NCI-H128 (cell line): ENCODE measurements at regions not wholly inside any gene's neighbourhood (a gene's known extent, or its start where the extent isn't known, plus 50 kb on each side); places are given as distances from the start of the nearest gene placed in this dataset.
"Not testable (repeated sequence)": the region's sequence is repeated elsewhere in the genome, so short reads cannot be mapped to it uniquely, and the experiment has no call there.

Experiments
- DNase-seq: peaks from one replicate; lab custom pipeline; 2025; ENCODE audit not compliant: unreplicated experiment; lab: John Stamatoyannopoulos, UW

DNA sequence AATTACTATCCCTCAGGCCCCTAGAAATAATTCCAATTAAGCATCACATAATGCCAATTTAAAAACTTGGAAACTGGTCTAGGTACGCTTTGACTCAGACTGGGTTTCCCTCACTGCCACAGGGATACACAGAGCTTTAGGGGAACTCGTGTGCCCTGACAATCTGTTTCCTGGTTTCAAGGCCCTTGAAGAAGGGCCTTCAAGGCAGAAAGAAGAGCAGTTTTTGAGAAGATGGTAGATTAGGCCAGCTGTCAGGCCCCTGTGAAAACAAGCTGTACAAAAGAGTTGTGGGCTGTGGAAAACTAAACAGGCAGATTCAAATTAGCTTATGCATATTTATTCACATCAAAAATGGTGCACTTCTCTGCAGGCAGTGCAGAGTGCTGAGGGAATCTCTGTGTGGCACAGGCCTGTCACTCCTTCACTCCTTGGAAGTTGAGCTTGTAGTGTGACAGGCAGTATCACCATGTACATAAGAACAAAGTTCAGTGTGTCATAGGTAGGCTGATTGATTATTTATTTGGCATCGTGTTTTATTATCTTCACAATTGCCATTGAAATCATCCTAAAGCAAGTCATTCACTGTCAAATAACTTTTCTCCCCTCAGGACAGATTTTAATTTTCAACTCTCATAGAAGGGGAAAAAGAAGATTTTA is 614.4 kb upstream of the GYPC start:
- no peak for DNase-seq

DNA sequence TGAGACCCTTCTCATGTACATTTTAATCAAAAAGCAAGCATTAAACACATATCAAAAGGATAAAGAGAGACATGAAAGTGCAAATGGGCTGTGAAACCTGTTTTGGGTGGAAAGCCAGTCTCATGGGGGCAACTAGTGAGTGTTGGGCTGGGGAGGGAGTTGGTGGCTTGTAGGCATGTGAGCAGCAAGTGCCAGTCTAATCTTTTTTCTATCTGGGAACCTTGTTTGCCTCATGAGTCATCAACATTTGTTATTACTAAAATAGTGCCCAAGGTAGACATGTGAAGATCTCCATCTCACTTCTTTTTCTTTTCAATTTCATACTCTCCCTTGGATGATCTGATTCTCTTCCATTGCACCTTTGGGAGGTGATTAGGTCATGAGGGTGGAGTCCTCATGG is 613.9 kb upstream of the GYPC start:
- DNase-seq, result no peak

DNA sequence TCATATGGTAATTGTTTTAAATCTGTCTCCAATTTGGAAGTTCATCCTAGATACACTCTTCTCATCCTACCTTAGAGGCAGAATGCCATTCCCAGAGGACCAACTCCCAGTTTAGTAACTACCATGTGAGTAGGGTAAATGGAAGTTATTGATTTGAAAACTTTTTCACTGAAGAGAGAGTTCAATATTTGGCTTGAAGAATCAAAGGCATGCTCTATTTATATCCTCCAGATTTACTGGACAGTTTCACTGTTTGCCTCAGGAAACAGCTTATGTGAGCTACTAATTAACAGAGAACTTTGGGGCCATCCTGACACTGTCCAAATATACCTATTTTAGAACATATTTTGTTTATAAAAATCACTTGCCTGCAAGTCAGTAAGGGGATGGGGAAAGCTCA is 607.2 kb upstream of the GYPC start:
- DNase-seq, result no peak

DNA sequence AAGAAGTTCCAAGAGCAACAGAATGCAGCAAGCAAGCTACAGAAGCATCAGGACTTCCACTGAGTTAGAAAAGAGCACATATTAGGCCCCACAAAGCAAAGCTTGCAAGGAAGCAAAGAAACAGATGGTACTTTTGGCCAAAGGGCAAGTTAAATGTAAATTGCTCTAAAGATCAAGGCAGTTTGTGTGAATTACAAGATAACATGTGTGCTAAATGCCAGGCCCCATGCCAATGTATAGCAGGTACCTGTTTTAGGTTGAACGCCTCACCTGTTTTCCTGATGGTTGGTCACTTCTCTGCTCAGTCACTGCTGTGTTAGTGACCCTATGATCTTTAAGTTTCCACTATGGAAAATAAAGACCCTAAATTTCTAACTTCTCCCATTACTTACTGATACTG is 606.5 kb upstream of the GYPC start:
- DNase-seq, result no peak

DNA sequence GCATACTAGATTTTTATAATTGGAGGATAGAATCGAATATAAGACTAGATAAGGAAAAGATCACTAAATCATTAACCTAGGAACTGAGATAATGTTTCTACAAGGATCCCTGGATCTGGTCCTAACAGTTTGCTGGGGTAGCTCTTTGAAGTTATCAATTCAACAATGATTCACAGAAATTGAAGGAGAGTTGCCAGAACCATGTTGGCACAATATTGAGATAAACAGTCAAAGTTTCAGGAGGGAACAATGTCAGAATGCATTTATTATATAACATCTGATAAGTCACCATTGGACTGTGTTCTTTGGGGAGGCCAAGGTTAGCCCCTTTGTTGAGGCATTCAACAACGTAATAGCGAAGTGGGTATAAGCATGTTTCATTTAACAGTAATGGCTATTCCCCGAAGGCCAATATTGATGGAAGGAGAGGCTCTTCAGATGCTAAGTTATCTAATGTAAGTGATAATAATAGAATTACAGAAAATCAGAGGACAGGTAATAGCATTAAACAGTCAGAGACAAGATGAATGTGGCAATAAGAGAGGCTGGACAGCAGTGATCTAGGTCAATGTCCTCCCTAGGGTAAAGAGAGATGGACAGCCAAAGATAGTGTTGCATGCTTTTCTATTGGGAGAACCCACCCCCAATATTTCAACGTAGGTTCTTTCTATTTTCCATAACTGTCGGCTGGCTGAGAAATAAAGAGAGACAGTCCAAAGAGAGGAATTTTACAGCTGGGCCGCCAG is 604.8 kb upstream of the GYPC start:
- DNase-seq, result no peak

DNA sequence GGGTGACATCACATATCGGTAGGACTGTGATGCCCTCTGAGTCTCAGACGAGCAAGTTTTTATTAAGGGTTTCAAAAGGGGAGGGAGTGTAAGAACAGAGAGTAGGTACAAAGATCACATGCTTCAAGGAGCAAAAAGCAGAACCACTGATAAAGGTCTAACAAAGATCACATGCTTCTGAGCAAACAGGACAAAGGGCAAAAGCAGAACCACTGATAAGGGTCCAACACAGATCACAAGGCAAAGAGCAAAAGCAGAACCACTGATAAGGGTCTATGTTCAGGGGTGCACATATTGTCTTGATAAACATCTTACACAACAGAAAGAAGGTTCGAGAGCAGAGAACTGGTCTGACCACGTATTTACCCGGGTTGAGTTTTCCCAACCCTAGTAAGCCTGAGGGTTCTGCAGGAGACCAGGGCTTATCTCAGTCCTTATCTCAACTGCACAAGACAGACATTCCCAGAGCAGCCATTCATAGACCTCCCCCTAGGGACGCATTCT is 604.2 kb upstream of the GYPC start:
- not testable (repeated sequence) for DNase-seq

DNA sequence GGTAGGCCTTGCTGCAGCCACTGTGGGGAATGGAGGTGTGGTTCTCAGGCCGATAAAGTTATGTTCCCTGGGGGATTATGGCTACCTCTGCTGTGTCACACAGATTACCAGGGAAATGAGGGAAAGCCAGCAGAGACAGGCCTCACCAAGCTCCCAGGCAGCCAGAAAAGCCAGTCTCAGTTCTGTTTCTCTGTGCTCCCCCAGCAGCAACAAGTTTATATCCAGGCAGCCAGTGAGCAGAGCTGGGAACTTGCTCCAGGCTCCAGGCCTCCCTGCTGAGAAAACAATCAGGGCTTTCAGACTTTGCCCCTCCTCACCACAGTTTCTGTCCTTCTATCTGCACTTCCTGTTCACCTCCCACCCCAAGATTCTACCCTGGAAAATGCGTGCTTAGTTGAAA is 596.6 kb upstream of the GYPC start:
- no peak for DNase-seq

DNA sequence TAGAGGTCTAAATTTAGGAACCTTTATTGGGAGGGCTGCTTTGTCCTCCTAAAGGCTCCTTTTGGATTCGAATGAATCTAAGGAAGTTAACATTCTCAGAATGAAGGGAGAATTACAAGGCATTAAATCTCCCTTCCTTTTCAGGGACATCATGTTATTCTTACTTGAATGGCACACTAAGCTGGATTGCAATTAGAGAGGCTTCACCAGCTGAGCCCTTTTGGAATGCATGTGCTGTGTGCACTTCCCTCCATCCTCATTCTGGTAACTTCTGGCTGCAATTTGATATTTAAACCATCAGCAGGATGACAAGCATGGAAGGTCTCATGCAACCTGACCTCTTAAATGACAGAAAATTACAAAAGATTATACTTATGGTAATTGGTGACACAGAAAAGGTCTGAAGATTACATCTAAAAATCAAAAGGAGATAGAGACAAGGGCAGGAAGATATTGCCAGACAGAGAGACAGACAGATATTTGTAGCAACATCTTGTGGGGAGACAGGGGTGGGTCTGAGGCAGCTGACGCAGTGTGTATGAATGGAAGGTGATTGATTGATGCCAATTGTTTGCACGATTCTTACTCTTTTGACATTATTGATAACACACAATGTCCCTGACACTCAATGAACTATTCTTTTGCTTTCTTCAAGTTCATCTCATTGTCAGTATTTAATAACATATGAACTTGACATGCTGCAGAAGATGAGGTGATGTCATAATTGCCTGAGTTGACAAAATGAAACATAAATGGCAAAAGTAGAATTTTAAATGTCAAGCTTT is 570.8 kb upstream of the GYPC start:
- no peak for DNase-seq

DNA sequence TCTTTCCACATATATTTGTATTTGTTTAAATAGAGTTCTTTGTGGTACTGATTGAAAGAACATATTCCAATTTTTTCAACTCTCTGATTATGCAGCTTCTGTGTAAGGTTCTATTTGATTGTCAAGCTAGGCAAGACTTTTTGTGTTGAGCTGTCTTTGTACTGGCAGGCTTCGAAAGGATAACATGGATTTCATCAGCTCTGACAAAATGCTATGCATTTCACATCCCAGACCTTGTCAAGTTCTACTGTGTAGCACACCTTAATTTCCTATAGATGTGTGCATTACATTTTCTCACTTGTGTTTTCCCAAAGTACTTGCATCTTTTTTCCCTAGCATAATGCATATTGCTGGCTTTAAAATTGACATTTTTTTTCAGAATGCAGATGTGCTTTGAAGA is 555.0 kb upstream of the GYPC start:
- DNase-seq, result no peak

DNA sequence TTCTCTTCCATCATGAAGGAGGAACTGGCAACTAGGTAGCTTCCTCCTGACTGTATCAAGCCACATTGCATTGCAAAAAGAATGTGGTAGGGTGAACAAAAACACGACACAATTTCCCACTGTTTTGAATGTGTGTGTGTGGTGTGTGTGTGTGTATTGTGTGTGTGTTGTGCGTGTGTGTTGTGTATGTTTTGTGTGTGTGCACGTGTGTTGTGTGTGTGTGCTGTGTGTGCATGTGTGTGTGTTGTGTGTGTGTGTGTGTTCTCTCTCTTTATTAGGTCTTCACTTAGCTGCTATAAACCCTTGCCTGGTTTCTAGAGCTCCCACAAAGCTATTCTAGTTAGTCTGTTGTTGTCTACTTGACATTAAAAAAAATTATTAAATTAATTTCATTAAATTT is 550.0 kb upstream of the GYPC start:
- DNase-seq, result no peak

DNA sequence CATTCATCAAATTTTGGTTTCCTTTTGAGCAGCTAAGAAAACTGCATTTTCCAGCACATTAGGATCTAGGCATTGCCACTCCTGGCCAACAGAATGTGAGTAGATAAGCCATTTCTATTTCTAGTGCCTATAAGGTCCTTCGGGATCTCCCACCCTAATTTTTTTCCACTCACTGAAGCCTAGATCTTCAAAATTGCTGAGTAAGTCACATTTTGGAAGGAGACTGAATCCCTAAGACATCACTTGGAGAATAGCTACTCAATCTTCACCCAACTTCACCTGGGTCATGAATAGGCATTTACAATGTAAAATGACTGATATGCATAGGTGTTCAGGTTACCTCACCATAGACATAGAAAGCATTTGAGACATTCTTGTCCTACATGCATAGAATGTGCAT is 548.1 kb upstream of the GYPC start:
- no peak for DNase-seq

DNA sequence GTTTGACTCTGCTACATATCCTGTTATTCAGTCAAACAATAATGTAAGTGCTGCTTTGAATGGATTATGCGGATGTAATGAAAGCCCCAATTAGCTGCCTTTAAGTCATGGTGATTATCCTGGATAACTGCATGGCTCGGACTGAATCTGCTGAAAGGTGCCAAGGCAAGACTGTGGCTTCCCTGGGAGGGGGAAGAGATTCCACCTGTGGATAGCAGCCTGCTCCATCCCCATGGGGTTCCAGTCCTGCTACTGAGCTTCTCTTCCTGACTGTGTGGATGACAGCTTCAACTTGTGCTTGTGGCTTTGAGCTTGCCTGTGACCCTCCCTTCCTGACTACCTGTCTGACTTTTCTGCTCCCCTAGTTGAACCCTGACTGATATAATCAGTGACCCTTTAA is 540.0 kb upstream of the GYPC start:
- no peak for DNase-seq

DNA sequence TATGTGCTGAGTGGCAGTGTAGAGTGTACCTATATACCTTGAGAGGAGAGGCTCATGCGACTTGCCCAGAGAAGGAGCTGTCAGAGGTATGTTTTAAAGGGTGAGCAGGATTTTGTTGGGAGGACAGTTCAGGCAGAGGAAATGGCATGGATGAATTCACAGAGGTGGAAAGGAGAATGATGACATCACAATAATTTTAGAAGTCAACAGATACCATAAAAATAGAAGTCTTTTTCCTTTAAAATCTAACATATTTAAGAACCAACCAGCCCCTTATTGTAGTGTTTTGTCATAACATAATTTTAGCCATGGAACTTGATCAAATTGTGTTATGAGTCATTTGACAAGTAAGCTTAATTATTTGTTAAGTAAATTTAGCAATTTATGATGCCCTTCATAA is 538.1 kb upstream of the GYPC start:
- no peak for DNase-seq

DNA sequence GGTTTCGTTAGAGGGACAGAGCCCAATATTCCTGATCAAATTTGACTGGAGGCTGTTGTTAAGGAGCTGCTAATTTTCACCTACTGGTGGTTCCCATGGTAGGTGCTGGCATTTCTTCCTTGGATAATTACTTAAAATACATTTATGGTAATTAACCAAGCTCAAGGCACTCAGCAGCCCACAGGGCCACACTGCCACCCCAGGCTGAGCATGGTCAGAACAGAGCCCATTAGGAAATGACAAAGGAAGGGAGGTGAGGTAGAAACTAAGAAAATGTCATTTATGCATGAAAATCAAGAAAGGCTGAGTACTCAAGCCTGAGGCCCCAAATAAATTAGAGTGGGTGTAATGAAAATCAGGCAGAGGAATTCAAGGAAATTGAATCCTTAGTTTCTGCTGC is 510.2 kb upstream of the GYPC start:
- DNase-seq, result no peak

DNA sequence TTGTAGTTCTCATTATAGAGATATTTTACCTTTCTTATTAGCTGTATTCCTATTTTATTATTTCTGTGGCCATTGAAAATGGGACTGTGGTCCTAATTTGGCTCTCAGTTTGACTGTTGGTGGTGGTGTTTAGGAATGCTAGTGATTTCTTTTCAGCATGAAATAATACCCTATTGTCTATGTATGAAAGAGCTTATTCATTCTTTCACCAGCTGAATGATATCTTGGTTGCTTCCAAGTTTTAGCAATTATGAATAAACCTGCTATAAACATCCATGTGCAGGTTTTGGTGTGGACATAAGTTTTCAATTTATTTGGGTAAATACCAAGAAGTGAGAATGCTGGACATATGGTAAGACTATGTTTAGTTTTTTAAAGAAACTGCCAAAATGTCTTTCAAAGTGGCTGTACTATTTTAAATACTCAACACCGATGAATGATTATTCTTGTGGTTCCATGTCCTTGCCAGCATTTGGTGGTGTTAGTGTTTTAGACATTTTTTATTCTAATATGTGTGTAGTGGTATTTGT is 501.6 kb upstream of the GYPC start:
- DNase-seq, result no peak

DNA sequence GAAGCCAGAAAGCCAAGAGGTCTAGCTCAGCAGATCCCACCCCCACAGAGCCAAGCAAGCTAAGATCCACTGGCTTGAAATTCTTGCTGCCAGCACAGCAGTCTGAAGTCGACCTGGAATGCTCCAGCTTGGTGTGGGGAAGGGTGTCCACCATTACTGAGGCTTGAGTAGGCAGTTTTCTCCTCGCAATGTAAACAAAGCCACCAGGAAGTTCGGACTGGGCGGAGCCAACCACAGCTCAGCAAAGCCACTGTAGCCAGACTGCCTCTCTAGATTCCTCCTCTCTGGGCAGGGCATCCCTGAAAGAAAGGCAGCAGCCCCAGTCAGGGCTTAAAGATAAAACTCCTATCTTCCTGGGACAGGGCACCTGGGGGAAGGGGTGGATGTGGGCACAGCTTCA is 495.0 kb upstream of the GYPC start:
- not testable (repeated sequence) for DNase-seq

DNA sequence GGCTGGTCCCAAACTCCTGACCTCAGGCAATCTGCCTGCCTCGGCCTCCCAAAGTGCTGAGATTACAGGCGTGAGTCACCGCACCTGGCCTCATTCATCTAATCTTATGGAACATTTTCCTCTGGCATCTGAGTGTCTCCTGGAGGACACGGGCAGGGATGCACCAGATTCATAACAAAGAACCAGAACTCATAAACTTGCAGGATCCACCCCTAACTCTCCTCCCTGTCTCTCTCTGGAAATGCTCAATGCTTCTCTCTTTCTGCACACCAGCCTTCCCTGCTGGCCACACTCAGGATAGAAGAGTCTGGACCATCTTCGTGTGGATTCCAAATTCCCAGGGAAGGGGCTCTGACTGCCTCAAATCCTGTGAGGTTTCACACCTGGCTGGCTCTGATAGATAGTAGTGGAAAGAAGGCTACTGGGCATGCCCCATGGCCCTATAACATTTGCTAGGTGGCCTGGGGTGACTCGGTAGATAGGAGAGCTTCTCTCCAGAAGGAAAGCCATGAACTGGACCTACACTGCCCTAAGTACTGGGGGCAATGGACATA is 483.2 kb upstream of the GYPC start:
- no peak for DNase-seq

DNA sequence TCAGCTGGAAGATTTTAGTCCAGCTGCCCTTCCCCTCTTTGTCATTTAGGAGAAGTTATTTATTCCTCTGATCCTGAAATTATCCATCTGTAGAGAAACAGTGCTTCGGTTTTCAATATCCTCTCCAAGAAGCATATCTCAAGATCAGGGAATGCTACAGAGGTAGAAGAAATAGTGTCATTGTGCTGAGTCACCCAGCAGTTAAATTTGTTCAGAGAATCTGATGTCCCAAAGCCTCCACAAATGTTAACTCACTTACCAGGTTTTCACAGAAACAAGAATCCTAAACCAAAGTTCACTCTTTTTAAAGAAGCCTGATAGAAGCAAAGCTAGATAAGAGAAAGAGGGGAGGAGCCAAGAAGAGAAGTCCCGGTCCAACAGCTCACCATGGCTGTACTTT is 480.7 kb upstream of the GYPC start:
- DNase-seq, result no peak

DNA sequence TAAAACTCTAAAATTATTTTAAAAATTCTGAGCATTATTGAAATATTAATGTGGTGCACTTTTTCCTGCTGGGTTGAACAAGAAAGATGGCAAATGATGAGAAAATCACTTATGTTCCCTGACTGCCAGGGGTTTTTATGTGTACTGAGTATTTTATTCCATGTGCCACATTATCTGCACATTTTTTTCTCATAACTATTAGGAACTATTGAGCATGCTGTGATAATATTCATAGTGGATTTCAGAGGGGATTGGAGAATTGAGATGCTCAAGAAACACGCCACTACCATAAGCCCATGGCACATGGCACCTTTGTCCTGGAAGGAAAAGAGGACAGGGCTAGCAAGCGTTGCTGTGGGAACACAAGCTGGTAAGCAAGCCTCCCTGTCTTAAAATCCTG is 478.5 kb upstream of the GYPC start:
- DNase-seq, result no peak

DNA sequence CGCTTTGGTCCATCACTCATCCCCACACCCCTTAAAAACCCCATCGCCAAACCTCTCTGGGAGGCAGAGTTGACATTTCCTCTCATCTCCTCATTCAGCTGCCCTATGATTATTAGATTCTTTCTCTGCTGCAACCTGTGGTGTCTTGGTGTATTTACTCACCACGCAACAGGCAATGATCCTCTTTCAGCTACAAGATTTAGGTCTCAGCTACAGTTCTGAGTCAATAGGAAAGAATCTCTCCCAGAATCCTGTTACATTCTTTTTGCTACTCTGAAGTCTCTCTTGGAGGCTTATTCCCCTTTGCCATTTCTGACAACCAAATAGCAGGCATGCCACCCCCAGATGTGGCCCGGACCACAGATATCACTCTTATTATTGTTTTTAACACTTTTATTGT is 468.3 kb upstream of the GYPC start:
- no peak for DNase-seq

DNA sequence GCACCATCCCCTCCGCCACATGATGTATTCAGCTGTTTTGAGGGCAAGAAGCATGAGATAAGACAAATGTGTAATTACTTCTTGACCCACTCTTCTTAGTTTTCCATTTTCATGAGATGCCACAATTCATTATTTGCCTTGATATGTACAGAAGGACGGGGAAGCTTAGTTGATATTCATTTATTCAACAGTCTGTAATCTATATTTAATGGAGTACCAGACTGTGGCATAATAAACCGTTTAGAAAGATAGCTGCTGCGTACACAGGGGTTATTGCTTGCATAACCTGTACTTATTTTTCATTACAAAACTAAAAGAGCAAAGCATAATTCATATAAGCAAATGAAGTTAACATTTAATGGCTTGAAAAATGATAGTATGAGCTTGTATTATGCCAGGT is 466.4 kb upstream of the GYPC start:
- DNase-seq, result no peak

DNA sequence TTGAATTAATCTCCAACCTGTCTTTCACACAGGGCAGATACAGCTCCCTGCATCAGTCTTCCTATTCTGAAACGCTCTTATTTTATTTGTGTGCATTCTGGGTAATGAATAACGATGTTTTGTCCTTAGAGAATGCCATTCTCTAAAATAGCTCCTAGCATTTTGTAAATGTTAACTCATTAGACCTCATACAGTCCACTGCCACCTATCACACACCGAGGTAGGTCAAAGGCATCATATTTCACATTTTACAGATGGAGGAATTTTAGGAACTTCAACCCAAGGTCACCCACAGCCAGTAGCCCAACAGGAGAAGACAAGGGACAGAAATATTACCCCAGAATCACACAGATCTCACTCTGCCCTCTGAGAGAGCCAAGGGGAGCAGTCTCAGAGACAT is 455.4 kb upstream of the GYPC start:
- DNase-seq, result no peak
